Dermis microvascular lymphatic vessel endothelial cell (primary cell): ENCODE measurements at regions not wholly inside any gene's neighbourhood (a gene's known extent, or its start where the extent isn't known, plus 50 kb on each side); places are given as distances from the start of the nearest gene placed in this dataset.

Experiments used
- DNase-seq, 2 donors: peaks; one replicate each; pipeline versions ENCODE4 v3.0.0 to v3.0.0-alpha.2; 2010; ENCODE audit warnings: low read depth in 2 of 2

- no peak for DNase-seq
These were observed 97.2 kb upstream of the KCNK1 start for GRCh38 chr1:233516732-233517131.

DNA sequence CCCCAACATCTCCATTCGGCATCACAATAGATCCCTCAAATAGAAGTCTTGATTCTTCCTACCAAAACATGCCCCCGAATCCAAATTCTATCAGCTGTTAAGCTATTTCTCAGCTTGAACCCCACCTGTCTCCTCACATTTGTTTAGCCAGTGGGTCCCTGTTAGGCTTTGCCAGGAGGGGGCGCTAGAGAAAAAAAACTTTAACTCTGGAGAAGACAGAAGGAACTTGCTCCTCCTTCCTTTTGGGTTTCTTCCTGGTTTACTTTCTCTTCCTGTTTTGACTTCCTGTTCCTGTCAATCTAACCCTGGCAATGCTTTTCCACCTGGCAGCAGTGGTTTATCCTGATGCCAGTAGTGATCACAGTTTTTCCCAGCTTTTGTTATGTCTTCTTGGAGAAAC is 95.6 kb upstream of the KCNK1 start:
- DNase-seq, result no peak

GRCh38 chr1:233520261-233521191 is 93.4 kb upstream of the KCNK1 start:
- DNase-seq, result no peak

DNA sequence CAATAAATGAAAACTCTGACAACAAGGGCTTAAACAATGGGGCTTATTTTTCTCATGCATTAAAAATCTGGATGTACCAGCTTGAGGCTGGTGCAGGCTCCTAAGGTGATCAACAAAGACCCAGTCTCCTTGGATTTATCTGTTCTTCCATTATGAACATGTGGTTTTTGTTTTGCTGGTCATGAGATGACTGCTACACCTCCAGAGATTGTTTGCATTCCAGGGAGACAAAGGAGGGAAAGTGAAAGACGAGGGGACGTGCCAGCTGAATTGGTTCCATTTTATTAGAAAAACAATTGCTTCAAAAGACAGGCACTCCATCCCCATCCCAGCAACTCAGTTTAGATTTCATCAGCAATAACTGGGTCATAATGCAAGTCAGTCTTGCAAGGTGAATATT is 90.9 kb upstream of the KCNK1 start:
- no peak for DNase-seq

DNA sequence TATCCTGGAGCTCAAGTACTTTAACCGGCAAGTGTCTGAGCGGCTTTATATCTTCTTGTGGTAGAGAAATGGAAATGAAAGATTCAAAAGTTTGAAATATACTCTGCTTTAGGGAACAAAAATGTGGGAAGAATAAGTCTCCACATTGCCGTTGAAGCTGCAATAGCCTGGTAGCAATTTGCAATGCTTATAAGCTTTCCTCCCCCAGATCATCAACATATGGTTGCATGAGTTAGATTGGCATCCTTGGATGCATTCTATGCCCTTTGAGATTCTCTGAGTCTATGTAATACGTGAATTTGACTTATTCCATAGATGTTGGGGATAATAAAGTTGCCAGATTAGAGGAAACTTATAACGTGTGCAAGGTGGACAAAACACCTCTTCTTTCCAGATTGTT is 86.1 kb upstream of the KCNK1 start:
- DNase-seq, result no peak

DNA sequence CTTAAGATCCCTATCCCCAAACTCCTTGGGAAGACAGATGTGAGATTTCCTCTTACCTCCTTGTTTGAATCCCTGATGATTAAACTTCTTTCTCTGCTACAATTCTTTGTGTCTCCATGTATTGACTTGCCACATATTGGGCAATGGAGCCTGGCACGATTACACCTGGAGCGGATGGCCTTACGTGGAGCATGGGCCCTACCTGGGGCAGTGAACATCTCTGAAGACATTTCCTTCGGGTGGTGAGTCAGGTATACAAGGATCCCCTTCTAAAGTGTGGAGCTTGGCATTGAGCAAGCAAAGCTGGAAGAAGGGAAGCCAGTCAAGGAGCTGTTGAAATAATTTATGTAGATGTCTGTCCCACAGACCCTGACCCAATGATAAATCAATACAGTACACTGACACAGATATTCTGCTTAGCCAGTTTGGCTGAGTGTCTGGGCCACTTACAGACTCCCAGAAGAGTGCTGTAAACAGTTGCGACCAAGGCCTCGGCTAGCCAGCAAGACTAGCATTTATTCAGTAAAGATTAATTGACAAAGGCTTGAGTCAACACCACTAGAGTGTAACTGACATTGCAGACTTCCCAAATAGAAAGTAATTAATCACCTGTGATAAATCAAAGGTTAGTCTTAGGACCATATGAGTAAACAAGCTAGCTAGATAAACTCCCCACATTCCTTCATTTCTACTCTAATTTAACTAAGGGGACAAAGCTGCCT is 83.1 kb upstream of the KCNK1 start:
- no peak for DNase-seq

- DNase-seq, result no peak
These were observed 73.1 kb upstream of the KCNK1 start for GRCh38 chr1:233540816-233541215.

GRCh38 chr1:233543338-233544255 is 70.3 kb upstream of the KCNK1 start:
- no peak for DNase-seq

DNA sequence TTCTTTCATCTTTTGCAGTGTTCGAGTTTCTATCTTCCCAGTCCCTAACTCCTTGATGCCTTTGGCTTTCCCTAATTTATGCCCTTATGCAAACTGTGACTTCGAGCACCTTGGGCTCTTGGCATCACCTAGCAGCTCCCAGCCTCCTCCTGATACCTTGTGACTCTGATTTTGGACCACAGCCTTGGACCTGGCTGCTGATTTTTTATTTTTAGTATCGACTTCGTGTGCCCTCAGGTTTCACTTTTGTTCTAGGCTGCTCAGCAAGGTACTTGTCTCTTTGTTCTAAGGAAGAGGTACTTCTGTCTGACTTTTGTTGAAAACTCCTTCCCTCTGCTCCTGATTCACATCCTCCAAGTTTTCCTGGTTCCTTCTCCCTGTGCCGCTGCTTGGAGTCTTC is 69.6 kb upstream of the KCNK1 start:
- DNase-seq, result no peak

DNA sequence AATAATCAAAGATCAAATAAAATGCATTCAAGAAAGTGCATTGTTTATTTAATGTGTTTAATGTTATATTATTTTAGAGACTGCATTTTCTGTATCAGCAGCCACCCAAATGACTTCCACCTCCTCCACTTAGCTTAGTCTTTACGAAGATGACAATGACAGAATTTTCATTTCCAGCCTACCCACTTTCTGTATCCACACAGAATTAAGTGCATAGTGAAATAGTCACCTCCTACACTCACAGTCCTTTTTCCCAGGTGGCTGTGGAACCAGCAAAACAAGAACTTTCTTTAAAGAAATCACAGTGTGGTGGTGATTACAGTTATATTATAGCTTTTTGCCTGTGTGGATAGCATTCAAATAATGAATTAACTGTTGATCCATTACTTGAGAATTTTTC is 66.2 kb upstream of the KCNK1 start:
- no peak for DNase-seq

GRCh38 chr1:233549404-233549803 is 64.5 kb upstream of the KCNK1 start:
- no peak for DNase-seq

GRCh38 chr1:233549917-233550316 is 64.0 kb upstream of the KCNK1 start:
- DNase-seq, result no peak

DNA sequence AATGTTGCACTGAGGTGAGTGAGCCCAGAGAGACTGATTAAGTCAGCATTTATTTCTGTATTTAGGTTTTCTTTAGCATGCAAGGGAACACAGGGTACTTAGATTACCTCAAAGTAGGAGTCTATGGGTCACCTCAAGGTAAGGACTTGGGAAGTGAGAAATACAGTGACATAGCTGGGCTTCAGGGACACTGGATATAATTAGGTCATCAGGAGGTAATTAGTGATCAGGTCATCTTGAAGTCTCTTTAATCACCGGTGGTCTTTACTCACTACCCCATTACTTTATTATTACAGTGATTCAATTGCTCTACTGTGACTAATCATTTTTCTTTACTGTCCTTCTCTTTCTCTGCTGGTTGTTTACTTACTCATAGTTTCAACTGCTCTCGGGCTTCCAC is 59.9 kb upstream of the KCNK1 start:
- no peak for DNase-seq

- DNase-seq, result no peak
These were observed 52.0 kb upstream of the KCNK1 start for GRCh38 chr1:233561708-233562426.
